GM23338 (cell line): ENCODE measurements at regions not wholly inside any gene's neighbourhood (a gene's known extent, or its start where the extent isn't known, plus 50 kb on each side); places are given as distances from the start of the nearest gene placed in this dataset.

Source experiments
- ATAC-seq: fragments of 200-7000 bp; cut with Tn5 transposase; 3 replicates; pipeline ENCODE4 v1.9.1; 2020
- DNase-seq: peaks from one replicate; pipeline ENCODE4 v3.0.0-alpha.2; 2015; ENCODE audit warnings: low spot score
- H2AFZ ChIP-seq: fragments of 200-600 bp; sonication (generic); 2 replicates; pipeline ENCODE4 v1.8.0; 2016; ENCODE audit warnings: antibody characterized with exemption, mild to moderate bottlenecking, moderate library complexity
- H3F3A ChIP-seq: fragments of 200-600 bp; sonication (generic); replicated peaks from 2 replicates; pipeline ENCODE4 v1.8.0; 2017; ENCODE audit warnings: antibody characterized with exemption, mixed run types, low read depth
- H3K27ac ChIP-seq: fragments of 200-600 bp; sonication (generic); 2 replicates; pipeline ENCODE4 v1.6.1; 2016; ENCODE audit warnings: low read depth
- H3K27me3 ChIP-seq: fragments of 200-600 bp; sonication (generic); 2 replicates; pipeline ENCODE4 v1.8.0; 2016; ENCODE audit warnings: mild to moderate bottlenecking, mixed run types, moderate library complexity; ENCODE audit not compliant: insufficient read depth
- H3K36me3 ChIP-seq: fragments of 200-600 bp; sonication (generic); 2 replicates; pipeline ENCODE4 v1.8.0; 2016; ENCODE audit warnings: mild to moderate bottlenecking; ENCODE audit not compliant: insufficient read depth
- H3K4me1 ChIP-seq: fragments of 200-600 bp; sonication (generic); 2 replicates; pipeline ENCODE4 v1.8.0; 2016; ENCODE audit warnings: mild to moderate bottlenecking, moderate library complexity; ENCODE audit not compliant: insufficient read depth
- H3K4me2 ChIP-seq: fragments of 200-600 bp; sonication (generic); 2 replicates; pipeline ENCODE4 v1.7.1; 2017; ENCODE audit warnings: mixed run types
- H3K4me3 ChIP-seq: fragments of 200-600 bp; sonication (generic); 2 replicates; pipeline ENCODE4 v1.6.1; 2016; ENCODE audit warnings: mixed run types
- H3K79me2 ChIP-seq: fragments of 200-600 bp; sonication (generic); replicated peaks from 2 replicates; pipeline ENCODE4 v1.8.0; 2017; ENCODE audit warnings: mild to moderate bottlenecking; ENCODE audit not compliant: insufficient read depth
- H3K9me2 ChIP-seq: fragments of 200-600 bp; sonication (generic); 2 replicates; pipeline ENCODE4 v1.8.0; 2017; ENCODE audit not compliant: insufficient read depth
- H4K20me1 ChIP-seq: fragments of 200-600 bp; sonication (generic); replicated peaks from 2 replicates; pipeline ENCODE4 v1.8.0; 2017; ENCODE audit warnings: mild to moderate bottlenecking; ENCODE audit not compliant: insufficient read depth
- H3K27ac Mint-ChIP-seq: 2 replicates; pipeline ENCODE4 v1.8.0; 2020; ENCODE audit warnings: inconsistent platforms, mild to moderate bottlenecking, moderate library complexity, mixed read lengths
- H3K27me3 Mint-ChIP-seq: 3 replicates; pipeline ENCODE4 v1.8.0; 2022; ENCODE audit warnings: low read depth, mild to moderate bottlenecking, moderate library complexity, mixed read lengths, inconsistent platforms; ENCODE audit not compliant: insufficient read depth, poor library complexity
- H3K36me3 Mint-ChIP-seq: 3 replicates; pipeline ENCODE4 v1.8.0; 2021; ENCODE audit warnings: low read depth, mild to moderate bottlenecking, inconsistent platforms, moderate library complexity, mixed read lengths
- H3K4me1 Mint-ChIP-seq: 3 replicates; pipeline ENCODE4 v1.8.0; 2020; ENCODE audit warnings: mild to moderate bottlenecking, inconsistent platforms, mixed read lengths
- H3K4me3 Mint-ChIP-seq: 3 replicates; pipeline ENCODE4 v1.8.0; 2021; ENCODE audit warnings: moderate library complexity, mild to moderate bottlenecking, inconsistent platforms, mixed read lengths
- H3K9me3 Mint-ChIP-seq: 3 replicates; pipeline ENCODE4 v1.8.0; 2020; ENCODE audit warnings: moderate library complexity, mild to moderate bottlenecking, inconsistent platforms, mixed read lengths
- CREB1 ChIP-seq: fragments of 250-450 bp; sonication (Bioruptor Pico); IDR thresholded peaks from 2 replicates; pipeline ENCODE4 v1.5.0; 2020; ENCODE audit warnings: low read depth, mild to moderate bottlenecking, moderate library complexity
- CTCF ChIP-seq, 2 experiments: fragments of 200-600 bp in 1 of 2; sonication (generic) in 1 of 2; conservative IDR thresholded peaks; 2 replicates each; pipeline versions ENCODE4 v1.5.1 to v1.6.1; 2016 to 2017; ENCODE audit warnings: antibody characterized with exemption in 2 of 2, low read depth in 2 of 2, mild to moderate bottlenecking in 2 of 2, moderate library complexity in 1 of 2
- ETS1 ChIP-seq: IDR thresholded peaks from 2 replicates; pipeline ENCODE4 v1.6.1; 2016; ENCODE audit warnings: antibody characterized with exemption
- EZH2 ChIP-seq: fragments of 200-600 bp; sonication (generic); IDR thresholded peaks from one replicate; pipeline ENCODE4 v1.8.0; 2017; ENCODE audit warnings: antibody characterized with exemption, mild to moderate bottlenecking, low read depth; ENCODE audit not compliant: unreplicated experiment
- EZH2phosphoT487 ChIP-seq: fragments of 200-600 bp; sonication (generic); IDR thresholded peaks from one replicate; pipeline ENCODE4 v1.8.1; 2018; ENCODE audit warnings: antibody characterized with exemption; ENCODE audit not compliant: unreplicated experiment
- JUNB ChIP-seq: IDR thresholded peaks from one replicate; pipeline ENCODE4 v1.6.1; 2016; ENCODE audit warnings: antibody characterized with exemption; ENCODE audit not compliant: unreplicated experiment
- NANOG ChIP-seq: IDR thresholded peaks from 2 replicates; pipeline ENCODE4 v1.6.1; 2016; ENCODE audit warnings: antibody characterized with exemption, borderline replicate concordance
- POLR2AphosphoS5 ChIP-seq: IDR thresholded peaks from 2 replicates; pipeline ENCODE4 v1.6.1; 2016; ENCODE audit warnings: antibody characterized with exemption, low read depth
- REST ChIP-seq: IDR thresholded peaks from one replicate; pipeline ENCODE4 v1.6.1; 2018; ENCODE audit warnings: antibody characterized with exemption; ENCODE audit not compliant: unreplicated experiment
- STAT1 ChIP-seq: IDR thresholded peaks from one replicate; pipeline ENCODE4 v1.6.1; 2016; ENCODE audit warnings: antibody characterized with exemption; ENCODE audit not compliant: unreplicated experiment
- ZNF114 ChIP-seq: fragments of 250-450 bp; sonication (Bioruptor Pico); IDR thresholded peaks from 2 replicates; pipeline ENCODE4 v1.5.0; 2020; ENCODE audit warnings: mild to moderate bottlenecking, moderate library complexity
- ZNF331 ChIP-seq: fragments of 250-450 bp; sonication (Bioruptor Pico); IDR thresholded peaks from 2 replicates; pipeline ENCODE4 v1.5.0; 2020; ENCODE audit warnings: low read depth, mild to moderate bottlenecking, moderate library complexity
- ZNF462 ChIP-seq: fragments of 250-450 bp; sonication (Bioruptor Pico); IDR thresholded peaks from 2 replicates; pipeline ENCODE4 v1.5.0; 2020; ENCODE audit warnings: mild to moderate bottlenecking, moderate library complexity

- Mint-ChIP-seq H3K36me3 (no peaks in the 10 kb centered on the region), H3K4me3 (no peak overlapping the region), H3K27me3 (no peaks in the 10 kb centered on the region), H3K27ac (no peak overlapping the region), H3K4me1 (no peaks in the 10 kb centered on the region), H3K9me3 (peaks cover 14% of the 10 kb centered on the region; the same call in 2 of the 3 replicates)
- Histone ChIP-seq H3F3A (no peaks in the 10 kb centered on the region), H3K9me2 (no peaks in the 10 kb centered on the region), H3K4me1 (no peaks in the 10 kb centered on the region), H3K27me3 (no peaks in the 10 kb centered on the region), H3K4me3 (no peak overlapping the region), H3K79me2 (no peaks in the 10 kb centered on the region), H2AFZ (0 out of 2 replicates have a peak overlapping the region, but pooled peaks have one; percentile 28), H3K27ac (no peak overlapping the region), H3K36me3 (no peaks in the 10 kb centered on the region), H4K20me1 (no peaks in the 10 kb centered on the region), H3K4me2 (no peak overlapping the region)
- DNase-seq (no peak), ATAC-seq (no peak)
- TF ChIP-seq REST, result no peak
- TF ChIP-seq ZNF331 (CRISPR knock-in tag), result no peak
- no peak for TF ChIP-seq ETS1
- TF ChIP-seq EZH2phosphoT487, result no peak
- no peak for TF ChIP-seq POLR2AphosphoS5
- TF ChIP-seq CREB1, result no peak
- TF ChIP-seq JUNB, result no peak
- TF ChIP-seq CTCF (conservative IDR thresholded peaks at IDR 0.05; ENCODE audit: low read depth in 2 of 2), result no peak
- no peak for TF ChIP-seq EZH2
- no peak for TF ChIP-seq STAT1
- no peak for TF ChIP-seq NANOG
- TF ChIP-seq ZNF114 (CRISPR knock-in tag), result no peak
- TF ChIP-seq ZNF462 (CRISPR knock-in tag), result no peak
Measured at GRCh38 chr7:121643320-121643719, 229.6 kb upstream of the PTPRZ1 start.
